GM21576 (cell line): ENCODE measurements at regions not wholly inside any gene's neighbourhood (a gene's known extent, or its start where the extent isn't known, plus 50 kb on each side); places are given as distances from the start of the nearest gene placed in this dataset.
A peak's percentile ranks its signal among the peaks of the same experiment; 100 is the strongest.

Experiments used
- ATAC-seq: cut with Tn5 transposase; IDR thresholded peaks from one replicate; pipeline ENCODE4 v1.9.1; 2021; ENCODE audit warnings: mild to moderate bottlenecking, moderate library complexity; ENCODE audit not compliant: unreplicated experiment

DNA sequence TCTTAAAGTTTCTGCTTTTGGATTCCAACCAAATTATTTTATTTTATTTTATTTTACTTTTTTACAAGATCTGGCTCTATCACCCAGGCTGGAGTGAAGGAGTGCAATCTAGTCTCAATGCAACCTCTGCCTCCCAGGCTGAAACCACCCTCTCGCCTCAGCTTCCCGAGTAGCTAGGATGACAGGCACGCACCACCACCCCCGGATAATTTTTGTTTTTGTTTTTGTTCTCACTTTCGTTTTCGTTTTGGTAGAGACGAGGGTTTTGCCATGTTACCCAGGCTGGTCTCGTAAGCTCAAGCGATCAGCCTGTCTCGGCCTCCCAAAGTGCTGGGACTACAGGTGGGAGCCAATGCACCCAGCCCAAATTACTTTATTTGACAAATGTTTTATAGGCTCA, 219.8 kb downstream of the ETS1 start:
- peak; percentile 79 for ATAC-seq

DNA sequence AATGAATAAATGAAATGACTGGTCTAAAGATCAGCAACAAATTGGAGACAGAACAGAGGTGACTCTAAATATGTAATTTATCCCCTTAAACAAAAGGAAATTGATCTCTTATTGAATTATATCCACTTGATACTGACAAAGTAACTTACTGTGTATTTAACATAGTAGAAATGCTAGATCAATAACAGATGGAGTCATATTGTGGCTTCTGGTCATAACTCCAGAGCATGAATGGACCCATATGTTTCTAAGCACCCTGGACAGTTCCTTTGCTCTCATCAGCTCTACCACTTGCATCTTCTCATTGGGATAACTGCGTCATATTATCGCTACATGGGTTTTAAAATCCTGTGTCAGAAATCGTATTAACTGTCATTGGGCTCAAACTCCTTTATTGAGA, 222.3 kb downstream of the ETS1 start:
- ATAC-seq, result no peak

DNA sequence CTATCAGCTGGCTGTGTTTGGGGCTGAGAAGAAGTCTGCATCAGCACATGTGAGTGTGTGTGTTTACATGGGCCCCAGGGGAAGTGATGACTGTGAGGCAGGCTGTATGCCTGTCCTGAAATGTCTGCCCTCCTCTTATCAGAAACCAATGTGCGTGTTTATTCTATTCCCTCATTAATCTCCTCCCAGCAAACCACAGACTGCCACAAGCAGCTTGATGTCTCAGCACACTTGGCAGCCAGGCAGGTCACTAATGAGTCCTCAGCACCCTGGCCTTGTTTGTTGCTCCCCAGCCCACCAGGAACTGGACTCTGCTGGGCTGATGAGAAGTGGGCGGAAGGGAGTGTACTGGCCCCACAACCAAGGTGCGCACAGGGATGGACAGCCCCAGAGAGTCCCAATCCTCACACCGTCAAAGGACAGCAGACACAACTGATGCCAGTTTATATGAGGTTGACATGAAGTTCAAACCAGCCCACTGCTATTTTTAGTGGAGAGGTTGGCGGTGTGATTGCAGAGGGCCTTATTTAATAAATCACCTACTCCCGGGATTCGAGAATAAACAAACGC, 225.8 kb downstream of the ETS1 start:
- ATAC-seq, result no peak

DNA sequence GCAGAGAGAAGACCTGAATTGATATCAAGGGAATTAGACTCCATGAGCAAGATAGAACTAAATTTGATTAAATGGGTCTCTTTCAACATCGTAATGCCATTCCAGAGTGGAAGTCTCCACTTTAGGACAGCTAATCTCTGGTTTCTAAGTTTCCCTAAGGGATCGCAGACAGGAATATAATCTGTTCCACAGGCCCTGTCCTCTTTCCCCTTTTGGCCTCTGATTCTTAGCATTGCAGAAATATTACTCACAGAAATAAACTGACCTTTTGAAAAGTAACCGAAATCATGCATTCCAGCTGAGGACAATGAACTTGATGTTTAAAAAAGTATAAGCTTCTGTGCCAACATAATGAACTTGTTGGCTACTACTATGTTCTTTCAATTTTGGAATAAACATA, 227.8 kb downstream of the ETS1 start:
- ATAC-seq, result no peak

DNA sequence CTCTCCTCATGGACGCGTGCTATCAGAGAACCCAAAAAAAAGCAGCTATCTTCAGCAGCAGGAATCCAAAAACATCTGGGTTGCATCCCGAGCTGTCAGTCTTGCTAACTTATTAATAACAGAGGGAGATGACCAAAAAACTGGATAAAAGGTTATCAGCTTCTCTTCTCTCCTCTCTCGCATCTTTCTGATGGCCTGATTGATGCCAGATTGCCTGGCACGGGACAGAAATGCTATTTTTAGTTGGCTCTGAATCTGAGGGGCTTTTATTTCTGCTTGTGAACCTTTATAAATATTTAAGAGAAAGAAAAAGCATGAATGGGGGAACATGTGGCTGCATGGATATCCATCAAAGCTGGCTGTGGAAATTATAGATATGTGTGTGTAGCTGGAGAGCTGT, 230.3 kb downstream of the ETS1 start:
- ATAC-seq, result no peak

DNA sequence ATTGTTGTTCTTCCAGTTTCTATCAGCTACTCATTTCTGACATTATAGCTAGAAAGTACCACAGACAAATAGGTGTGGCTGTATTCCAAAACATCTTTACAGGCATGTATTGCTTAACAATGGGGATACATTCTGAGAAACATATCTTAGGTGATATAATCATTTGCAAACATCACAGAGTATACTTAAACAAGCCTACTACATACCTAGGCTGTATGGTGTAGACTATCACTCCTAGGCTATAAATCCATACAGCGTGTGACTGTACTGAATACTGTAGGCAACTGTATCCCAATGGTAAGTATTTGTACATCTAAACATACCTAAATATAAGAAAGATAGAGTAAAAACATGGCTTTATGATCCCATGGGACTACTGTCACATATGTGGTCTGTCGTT, 231.8 kb downstream of the ETS1 start:
- ATAC-seq, result no peak

DNA sequence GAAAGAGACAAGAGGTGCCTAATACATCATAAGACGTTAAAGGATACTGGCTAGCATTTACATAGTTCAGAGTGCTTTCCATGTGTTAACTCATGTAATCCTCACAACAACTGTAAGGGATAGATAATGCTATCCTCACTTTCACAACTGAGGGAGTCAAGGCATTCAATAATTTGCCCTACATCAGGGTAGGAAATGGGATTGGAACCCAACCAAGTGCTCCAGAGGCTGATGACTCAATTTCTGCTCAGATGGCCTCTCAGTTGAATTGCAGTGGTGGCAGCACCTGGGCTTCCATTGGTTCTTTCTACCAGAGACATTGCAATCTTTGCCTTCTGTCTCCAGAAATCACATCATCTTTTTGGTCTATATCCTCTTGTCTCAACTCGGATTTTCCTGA, 232.9 kb downstream of the ETS1 start:
- ATAC-seq, result no peak

DNA sequence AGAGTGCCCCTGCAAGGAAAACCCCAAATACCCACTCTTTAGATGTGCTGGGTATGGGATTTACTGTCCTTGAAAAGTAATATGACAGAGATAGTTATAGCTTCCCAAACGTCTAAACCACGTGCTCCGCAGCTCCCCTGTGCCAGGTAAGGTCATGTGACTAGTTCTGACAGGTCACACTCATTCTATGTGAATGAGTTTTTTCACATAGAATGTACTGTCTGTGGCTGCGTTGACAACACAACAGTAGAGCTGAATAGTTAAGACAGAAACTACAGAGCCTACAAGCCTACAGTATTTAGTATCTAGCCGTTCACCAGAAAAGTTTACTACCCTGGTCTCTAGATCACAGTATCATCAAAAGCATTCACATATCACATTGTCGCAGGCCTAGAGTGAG, 236.2 kb downstream of the ETS1 start:
- ATAC-seq, result no peak

DNA sequence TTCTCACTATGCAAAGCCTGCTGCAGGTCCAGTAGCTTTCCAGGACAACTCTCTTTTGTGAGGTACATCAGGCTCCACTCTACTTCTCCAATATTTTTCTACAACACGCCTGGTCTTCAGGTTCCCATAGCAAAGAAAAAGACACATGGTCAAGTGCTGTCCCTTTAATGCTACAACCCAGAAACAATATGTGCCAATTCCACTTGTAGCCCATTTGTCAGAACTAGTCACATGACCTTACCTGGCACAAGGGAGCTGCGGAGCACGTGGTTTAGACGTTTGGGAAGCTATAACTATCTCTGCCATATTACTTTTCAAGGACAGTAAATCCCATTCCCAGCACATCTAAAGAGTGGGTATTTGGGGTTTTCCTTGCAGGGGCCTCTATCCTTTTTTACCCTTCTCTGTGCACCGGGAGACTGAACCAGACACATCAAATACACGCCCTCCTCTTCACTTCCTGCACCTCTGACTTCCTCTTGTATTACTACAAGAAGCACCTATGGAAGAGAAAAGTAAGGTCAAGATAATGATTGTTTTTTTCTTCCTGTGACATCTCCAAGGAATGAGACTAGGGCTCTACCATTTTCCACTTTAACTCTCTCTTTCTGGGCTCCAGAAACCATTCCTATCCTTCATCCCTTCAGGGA, 237.6 kb downstream of the ETS1 start:
- ATAC-seq, result no peak

DNA sequence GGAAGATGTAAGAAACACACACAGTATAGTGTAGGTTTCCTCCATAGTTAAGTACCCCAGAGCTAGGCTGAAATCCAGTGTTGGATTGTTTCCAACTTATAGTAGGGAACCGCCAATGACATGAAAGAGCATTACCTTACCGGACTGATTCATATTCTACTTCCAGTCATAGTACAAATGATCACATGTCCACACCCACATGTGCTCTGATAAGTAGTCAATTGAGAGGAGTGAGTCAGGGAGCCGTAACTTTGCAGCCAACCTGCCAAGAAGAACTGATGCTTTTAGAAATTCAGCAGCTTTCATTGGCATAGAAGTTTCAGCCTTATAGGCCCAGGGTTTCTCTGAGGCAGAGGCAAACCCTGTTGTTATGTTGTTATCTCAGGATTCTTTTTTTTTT, 240.6 kb downstream of the ETS1 start:
- ATAC-seq, result no peak

DNA sequence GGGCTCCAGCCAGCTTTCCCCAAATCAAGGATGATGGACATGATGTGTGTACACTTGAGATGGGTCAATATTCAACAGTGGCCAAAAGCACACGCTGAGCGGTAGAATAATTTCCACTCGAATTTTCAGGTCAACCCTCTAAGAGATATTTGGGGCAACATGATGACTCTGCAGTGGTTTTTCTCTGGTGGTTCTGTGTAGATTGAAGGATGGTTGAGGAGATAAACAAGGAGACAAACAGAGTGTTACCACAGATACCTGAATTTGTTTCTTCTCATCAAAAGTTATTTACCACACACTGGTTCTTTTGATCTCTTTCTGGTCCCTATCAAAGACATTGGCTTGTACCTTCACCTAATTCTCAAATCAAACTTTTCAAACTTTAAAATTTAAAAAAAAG, 242.0 kb downstream of the ETS1 start:
- ATAC-seq, result no peak

DNA sequence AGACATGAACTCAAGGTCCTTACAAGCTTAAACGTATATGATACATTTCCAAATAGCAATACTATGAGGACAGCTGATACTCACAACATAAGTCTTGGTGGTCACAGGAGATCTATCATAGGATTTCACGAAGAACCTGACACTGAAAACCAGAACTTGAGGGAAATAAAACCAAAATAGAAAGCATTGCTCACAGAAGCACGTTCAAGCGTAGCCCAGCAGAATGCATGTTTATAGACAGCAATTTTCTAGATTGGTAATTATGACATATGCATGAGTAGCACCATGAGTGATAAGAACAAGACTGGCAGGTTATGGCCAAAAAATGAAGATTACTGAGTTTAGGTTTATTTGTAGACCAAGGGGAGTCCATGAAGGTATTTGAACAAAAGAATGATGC, 243.5 kb downstream of the ETS1 start:
- ATAC-seq, result no peak

DNA sequence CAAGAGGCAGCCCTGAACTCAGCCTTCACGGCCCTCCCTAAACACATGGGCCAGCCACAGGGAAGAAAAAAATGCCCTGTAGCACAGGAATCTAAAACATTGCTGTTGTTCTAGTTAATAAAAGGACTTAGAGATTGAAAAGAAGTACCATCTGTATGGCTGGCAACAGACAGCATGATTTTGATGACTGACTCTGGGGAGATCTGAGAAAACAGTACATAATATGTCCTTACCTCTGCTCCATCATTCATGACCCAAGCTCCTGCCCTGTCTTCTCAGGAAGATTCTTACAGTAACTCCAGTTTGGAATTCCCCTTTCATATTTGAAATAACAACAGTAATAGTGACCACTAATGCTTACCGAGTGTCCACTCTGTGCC, 244.2 kb downstream of the ETS1 start:
- peak; percentile 23 for ATAC-seq

DNA sequence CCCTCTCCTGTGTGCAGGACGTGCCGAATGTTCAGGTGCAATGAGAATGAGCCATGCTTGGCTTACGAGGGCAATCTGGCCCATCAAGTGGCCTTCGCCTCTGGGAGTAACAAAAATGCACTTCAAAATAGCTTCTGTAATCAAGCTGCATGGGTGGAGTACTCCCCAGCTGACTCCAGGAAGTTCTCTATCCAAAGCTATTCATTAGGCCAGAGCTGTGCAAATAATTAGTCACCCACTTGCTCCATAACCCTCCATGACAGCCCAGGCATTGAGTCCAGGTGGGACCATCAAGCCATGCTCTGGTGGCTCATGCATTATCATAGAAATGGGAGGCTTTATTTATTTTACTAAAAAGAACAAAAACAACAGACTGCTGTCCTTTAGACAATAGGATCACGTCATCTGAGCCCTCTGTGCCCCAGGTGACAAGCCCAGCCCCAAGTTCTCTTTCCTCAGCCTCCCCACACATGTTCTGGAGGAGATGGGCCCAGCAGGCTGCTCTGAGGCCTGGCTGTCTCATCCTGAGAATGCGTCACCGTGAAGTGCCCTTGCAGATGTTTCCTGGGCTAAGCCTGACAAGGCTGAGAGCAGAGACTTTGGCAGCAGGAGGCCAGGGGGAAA, 244.7 kb downstream of the ETS1 start:
- peak; percentile 96 for ATAC-seq

DNA sequence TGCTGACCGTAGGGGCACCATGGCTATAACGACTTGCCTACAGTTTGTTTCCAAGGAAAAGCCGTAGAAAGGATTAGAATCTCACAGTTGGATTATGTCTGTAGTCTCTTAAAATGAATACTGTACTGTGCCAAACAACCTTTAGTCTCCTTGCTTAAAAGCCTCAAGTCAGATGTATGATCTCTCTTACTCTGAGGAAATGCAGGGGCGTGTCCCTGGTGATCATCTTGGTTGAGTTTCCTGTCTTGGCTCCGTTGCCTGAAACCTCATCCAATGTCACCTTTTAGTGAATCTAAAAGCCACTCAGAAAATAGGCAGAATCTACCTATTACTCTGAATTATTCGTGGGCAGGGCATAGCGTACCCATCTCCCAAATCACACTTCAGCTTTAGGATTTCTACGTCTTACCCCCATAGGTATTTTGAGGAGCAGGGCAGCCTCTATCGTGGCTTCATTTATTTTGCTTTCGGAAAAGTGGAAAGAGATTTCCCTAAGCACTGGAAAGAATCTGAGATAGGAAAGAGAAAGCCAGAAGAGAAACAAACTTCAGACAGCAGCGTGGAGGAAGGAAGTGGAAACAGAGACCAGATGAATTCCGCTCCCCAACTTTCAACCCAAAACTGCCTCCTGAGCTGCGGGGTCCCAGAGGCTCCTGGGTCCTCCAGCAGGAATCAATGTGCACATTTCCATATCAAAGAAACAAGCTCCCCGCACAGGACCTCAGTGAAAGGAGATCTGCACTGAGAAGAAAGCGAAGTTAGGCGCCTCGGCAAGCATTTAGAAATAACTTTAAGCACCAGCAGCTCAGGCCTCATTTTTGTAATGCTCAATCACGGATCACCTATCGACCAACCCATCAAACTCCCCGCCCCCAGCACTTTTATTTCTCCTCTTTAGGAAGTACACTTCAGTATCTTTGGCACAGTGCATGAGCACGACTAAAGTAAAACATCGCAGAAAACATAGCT, 245.8 kb downstream of the ETS1 start:
- ATAC-seq, result no peak

DNA sequence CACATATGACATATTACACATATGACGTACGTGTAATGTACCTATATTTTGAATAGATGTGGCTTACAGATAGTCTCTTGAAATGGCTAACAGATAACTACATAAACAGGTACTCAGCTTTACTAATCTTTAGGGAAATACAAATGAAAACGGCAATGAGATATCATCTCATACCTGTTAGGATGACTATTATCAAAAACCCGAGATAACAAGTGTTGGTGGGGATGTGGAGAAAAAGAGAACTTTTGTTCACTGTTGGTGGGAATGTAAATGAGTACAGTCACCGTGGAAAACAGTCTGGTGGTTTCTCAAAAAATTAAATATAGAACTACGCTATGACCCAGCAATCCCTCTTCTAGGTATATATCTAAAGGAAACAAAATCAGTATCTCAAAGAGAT, 247.6 kb downstream of the ETS1 start:
- ATAC-seq, result no peak

DNA sequence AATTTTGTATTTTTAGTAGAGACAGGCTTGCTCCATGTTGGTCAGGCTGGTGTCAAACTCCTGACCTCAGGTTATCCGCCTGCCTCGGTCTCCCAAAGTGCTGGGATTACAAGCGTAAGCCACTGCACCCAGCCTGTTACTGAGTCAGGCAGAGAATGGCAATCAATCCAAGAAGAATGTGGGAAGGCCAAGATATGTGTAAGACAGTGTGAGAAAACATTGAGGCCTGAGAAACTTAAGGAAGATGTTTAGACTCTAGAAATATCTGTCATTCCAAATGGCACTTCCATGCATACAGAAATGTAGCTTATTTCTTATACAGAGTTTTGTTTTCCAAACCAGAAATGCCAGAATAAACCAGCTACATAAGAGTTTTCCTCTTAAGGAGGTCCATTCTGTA, 248.5 kb downstream of the ETS1 start:
- no peak for ATAC-seq

DNA sequence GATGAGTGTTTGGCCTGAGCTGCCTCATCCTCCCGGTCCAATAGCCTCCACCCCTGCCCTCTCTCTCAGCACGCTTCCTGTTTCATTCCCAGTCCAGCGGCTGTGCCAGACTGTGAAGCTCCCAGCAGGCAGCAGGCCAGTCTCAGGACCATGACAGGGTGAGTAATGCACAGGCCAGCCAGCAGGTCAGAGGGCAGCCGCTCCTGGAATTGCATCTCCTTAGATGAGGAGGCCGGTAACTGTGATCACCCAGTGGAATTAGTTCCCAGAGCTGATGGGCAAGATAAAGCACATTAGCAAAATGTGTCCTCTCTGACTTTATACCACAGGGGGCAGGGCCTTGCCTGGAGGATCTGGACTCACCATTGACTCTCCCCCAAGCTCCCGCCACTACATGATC, 251.2 kb downstream of the ETS1 start:
- ATAC-seq, result no peak

DNA sequence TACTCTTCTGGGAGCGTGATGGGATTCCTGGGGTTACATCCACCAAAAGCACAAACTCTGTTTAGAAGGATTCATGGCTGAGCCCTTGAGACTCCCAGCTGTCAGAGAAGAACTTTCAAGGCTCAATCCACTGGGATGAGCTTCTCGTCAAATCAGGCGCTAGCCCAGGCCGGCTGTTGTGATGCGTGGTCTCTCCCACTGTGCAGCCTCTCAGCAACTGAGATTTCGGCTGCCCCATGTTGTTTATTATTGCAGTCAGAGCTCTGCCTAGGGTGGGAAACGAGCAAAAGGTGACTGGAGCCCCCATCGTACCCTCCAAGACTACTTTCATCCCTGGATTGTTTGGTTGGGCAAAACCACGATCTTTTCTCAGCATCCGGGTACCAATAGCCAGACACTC, 251.6 kb downstream of the ETS1 start:
- ATAC-seq, result no peak

DNA sequence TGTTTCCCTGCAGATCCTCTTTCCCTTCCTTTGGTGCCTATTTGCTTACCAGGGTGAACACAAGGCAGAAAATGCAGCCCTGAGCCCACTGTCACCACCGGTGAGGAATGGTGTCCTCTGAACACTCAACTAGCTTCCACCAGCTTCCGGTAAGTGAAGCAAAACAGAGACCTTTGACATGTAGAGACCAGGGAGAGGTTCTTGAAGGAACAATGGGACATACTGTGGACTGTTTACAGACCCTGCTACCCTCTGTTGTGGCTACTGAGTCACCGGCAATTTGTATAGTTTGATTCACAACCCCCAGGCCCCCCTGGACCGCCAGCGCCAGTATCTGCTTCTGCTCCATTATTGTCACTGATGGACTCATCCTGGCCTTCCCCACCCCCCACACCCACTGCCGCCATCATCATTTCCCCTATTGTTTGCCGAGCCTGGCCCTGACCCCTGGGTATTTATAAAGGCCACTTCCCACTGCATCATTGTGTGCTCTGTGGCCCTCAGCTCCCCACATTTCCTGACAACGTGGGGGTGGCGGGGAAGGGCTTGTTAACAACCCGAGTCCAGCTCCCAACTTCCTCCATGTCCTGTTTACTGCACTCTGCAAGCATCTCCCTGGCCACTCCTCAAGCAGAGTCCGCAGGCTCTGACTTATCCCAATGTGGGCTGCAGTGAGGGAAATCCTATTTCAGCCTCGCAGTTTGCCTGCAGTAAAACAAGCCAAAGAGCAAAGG, 252.9 kb downstream of the ETS1 start:
- ATAC-seq, result no peak

DNA sequence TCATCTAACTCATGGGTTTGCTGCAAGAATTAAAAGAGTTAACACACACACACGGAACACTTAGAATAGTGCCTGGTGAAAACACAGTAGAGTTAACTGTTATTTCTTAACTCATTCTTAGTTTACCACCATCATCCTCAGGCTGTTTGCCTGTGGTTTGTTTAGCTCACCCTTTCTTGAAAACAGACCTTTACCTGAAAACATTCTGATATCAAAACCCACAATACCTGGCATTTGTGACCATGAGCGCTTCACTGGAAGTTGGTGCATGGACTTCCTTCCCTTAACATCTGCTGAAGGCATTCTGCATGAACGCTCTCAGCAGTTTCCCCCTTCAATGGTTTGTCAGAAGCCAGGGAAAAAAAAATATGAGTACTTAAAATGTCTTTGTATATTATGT, 256.0 kb downstream of the ETS1 start:
- no peak for ATAC-seq
